Ishikawa (cell line): ENCODE measurements at regions not wholly inside any gene's neighbourhood (a gene's known extent, or its start where the extent isn't known, plus 50 kb on each side); places are given as distances from the start of the nearest gene placed in this dataset.

Experiments used
- CREB1 ChIP-seq: IDR thresholded peaks from 2 replicates; pipeline ENCODE4 v1.6.1; 2012; ENCODE audit warnings: low read depth
- EGR1 ChIP-seq: IDR thresholded peaks from 2 replicates; pipeline ENCODE4 v1.6.1; 2012
- EP300 ChIP-seq: IDR thresholded peaks from 2 replicates; pipeline ENCODE4 v1.6.1; 2012; ENCODE audit warnings: borderline replicate concordance
- NFIC ChIP-seq: IDR thresholded peaks from 2 replicates; pipeline ENCODE4 v1.6.1; 2012
- RAD21 ChIP-seq: IDR thresholded peaks from 2 replicates; pipeline ENCODE4 v1.6.1; 2012; ENCODE audit warnings: low read depth
- TAF1 ChIP-seq: IDR thresholded peaks from 2 replicates; pipeline ENCODE4 v1.6.1; 2012; ENCODE audit warnings: low read depth, mild to moderate bottlenecking
- TEAD4 ChIP-seq: IDR thresholded peaks from 2 replicates; pipeline ENCODE4 v1.6.1; 2012
- YY1 ChIP-seq: IDR thresholded peaks from 2 replicates; pipeline ENCODE4 v1.6.1; 2012; ENCODE audit warnings: low read depth
- TF ChIP-seq, protein P1 (sequence below): IDR thresholded peaks from 2 replicates; pipeline ENCODE4 v1.6.1; 2012
- TF ChIP-seq, protein P2 (sequence below): IDR thresholded peaks from 2 replicates; pipeline ENCODE4 v1.6.1; 2012; ENCODE audit warnings: low read depth, mild to moderate bottlenecking

DNA sequence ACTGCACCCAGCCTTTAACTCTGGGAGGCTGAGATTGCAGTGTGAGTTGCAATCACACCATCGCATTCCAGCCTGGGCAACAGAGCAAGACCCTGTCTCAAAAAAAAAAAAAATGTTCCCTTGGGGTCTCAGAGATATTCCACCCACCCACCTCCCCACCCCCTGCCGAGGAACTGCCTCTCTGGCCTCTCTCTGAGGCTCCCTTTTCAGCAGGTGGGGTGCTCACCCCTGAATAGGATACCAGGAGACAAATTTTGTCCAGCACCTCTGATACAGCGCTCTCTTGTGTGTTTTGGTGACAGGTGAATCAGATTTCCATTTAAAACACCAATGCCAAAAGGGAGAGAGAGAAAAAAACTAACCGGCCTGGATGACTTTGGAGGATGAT is 92.6 kb upstream of the KIF5B start:
- no peak for TF ChIP-seq EP300
- TF ChIP-seq CREB1 = no peak
- TF ChIP-seq, protein P1, sequence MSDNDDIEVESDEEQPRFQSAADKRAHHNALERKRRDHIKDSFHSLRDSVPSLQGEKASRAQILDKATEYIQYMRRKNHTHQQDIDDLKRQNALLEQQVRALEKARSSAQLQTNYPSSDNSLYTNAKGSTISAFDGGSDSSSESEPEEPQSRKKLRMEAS = no peak
- no peak for TF ChIP-seq EGR1
- TF ChIP-seq, protein P2, sequence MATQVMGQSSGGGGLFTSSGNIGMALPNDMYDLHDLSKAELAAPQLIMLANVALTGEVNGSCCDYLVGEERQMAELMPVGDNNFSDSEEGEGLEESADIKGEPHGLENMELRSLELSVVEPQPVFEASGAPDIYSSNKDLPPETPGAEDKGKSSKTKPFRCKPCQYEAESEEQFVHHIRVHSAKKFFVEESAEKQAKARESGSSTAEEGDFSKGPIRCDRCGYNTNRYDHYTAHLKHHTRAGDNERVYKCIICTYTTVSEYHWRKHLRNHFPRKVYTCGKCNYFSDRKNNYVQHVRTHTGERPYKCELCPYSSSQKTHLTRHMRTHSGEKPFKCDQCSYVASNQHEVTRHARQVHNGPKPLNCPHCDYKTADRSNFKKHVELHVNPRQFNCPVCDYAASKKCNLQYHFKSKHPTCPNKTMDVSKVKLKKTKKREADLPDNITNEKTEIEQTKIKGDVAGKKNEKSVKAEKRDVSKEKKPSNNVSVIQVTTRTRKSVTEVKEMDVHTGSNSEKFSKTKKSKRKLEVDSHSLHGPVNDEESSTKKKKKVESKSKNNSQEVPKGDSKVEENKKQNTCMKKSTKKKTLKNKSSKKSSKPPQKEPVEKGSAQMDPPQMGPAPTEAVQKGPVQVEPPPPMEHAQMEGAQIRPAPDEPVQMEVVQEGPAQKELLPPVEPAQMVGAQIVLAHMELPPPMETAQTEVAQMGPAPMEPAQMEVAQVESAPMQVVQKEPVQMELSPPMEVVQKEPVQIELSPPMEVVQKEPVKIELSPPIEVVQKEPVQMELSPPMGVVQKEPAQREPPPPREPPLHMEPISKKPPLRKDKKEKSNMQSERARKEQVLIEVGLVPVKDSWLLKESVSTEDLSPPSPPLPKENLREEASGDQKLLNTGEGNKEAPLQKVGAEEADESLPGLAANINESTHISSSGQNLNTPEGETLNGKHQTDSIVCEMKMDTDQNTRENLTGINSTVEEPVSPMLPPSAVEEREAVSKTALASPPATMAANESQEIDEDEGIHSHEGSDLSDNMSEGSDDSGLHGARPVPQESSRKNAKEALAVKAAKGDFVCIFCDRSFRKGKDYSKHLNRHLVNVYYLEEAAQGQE = no peak
- TF ChIP-seq TEAD4 = no peak
- no peak for TF ChIP-seq YY1
- no peak for TF ChIP-seq NFIC
- no peak for TF ChIP-seq TAF1
- TF ChIP-seq RAD21 = no peak
